Loucy (cell line): ENCODE measurements at regions not wholly inside any gene's neighbourhood (a gene's known extent, or its start where the extent isn't known, plus 50 kb on each side); places are given as distances from the start of the nearest gene placed in this dataset.

Experiments used
- H2AFZ ChIP-seq: fragments of 200-600 bp; sonication (generic); 2 replicates; pipeline ENCODE4 v1.6.0; 2016; ENCODE audit warnings: antibody characterized with exemption, mild to moderate bottlenecking, low read length, moderate library complexity
- H3F3A ChIP-seq: fragments of 200-600 bp; 2 replicates; pipeline ENCODE4 v1.6.0; 2016; ENCODE audit warnings: antibody characterized with exemption, low read depth, mild to moderate bottlenecking
- H3K27me3 ChIP-seq: fragments of 200-600 bp; sonication (generic); 2 replicates; pipeline ENCODE4 v1.6.1; 2014; ENCODE audit warnings: low read length, mild to moderate bottlenecking; ENCODE audit not compliant: insufficient read depth, poor library complexity, severe bottlenecking
- H3K36me3 ChIP-seq: fragments of 200-600 bp; sonication (generic); 2 replicates; pipeline ENCODE4 v1.6.1; 2016; ENCODE audit warnings: low read length; ENCODE audit not compliant: insufficient read depth
- H3K4me1 ChIP-seq: fragments of 200-600 bp; sonication (generic); 2 replicates; pipeline ENCODE4 v1.5.1; 2014; ENCODE audit warnings: low read length, mild to moderate bottlenecking; ENCODE audit not compliant: insufficient read depth, poor library complexity, severe bottlenecking
- H3K4me2 ChIP-seq: fragments of 200-600 bp; sonication (generic); 2 replicates; pipeline ENCODE4 v1.6.0; 2014; ENCODE audit warnings: antibody characterized with exemption, low read length, low read depth, mild to moderate bottlenecking; ENCODE audit not compliant: poor library complexity, severe bottlenecking
- H3K4me3 ChIP-seq: fragments of 200-600 bp; sonication (generic); 2 replicates; pipeline ENCODE4 v1.5.1; 2014; ENCODE audit warnings: low read length, mild to moderate bottlenecking, mixed read lengths; ENCODE audit not compliant: poor library complexity, severe bottlenecking
- H3K79me2 ChIP-seq: fragments of 200-600 bp; sonication (generic); 2 replicates; pipeline ENCODE4 v1.6.1; 2014; ENCODE audit warnings: low read length; ENCODE audit not compliant: insufficient read depth
- H3K9ac ChIP-seq: fragments of 200-600 bp; sonication (generic); 2 replicates; pipeline ENCODE4 v1.6.0; 2014; ENCODE audit warnings: mild to moderate bottlenecking, low read depth, low read length, moderate library complexity; ENCODE audit not compliant: poor library complexity, severe bottlenecking
- H3K9me2 ChIP-seq: fragments of 200-600 bp; sonication (generic); replicated peaks from 2 replicates; pipeline ENCODE4 v1.6.1; 2016; ENCODE audit warnings: low read depth, low read length, mixed read lengths
- H3K9me3 ChIP-seq: fragments of 200-600 bp; sonication (generic); 2 replicates; pipeline ENCODE4 v1.6.1; 2014; ENCODE audit warnings: mild to moderate bottlenecking, antibody characterized with exemption, low read length, low read depth; ENCODE audit not compliant: insufficient read depth
- H4K20me1 ChIP-seq: fragments of 200-600 bp; sonication (generic); 2 replicates; pipeline ENCODE4 v1.6.0; 2014; ENCODE audit warnings: antibody characterized with exemption, low read length, mild to moderate bottlenecking; ENCODE audit not compliant: insufficient read depth, poor library complexity, severe bottlenecking
- EZH2phosphoT487 ChIP-seq: fragments of 200-600 bp; IDR thresholded peaks from 2 replicates; pipeline ENCODE4 v1.6.1; 2018; ENCODE audit warnings: antibody characterized with exemption, mild to moderate bottlenecking, moderate library complexity, borderline replicate concordance
- TF ChIP-seq, protein P1 (sequence below): fragments of 200-600 bp; sonication (generic); conservative IDR thresholded peaks from 2 replicates; pipeline ENCODE4 v1.5.1; 2014; ENCODE audit warnings: mild to moderate bottlenecking, antibody characterized with exemption, low read length

DNA sequence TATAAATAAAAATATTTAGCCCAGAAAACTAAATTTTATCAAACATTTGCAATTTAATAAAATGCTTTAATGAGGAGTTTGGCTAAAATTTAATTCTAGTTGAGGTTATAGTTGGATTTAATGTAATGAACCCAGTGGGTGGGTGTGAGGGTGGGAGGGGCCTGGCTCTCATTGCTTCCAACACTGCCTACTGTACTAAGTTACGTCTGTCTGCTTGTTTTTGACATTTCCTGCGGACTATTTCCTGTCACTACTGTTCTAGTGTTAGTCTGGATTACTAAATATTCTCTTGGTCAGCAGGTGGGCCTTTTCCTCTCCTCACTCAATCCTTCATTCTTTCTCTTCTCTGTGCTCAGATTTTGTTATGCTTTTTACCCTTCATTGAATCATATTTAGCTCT is 82.5 kb upstream of the MAP3K7 start:
- Histone ChIP-seq H3K9me3 (no peaks in the 10 kb centered on the region), H2AFZ (no peak overlapping the region), H3K4me1 (no peaks in the 10 kb centered on the region), H3K9me2 (no peaks in the 10 kb centered on the region), H4K20me1 (no peaks in the 10 kb centered on the region), H3K9ac (no peak overlapping the region), H3K4me2 (no peak overlapping the region), H3K79me2 (no peaks in the 10 kb centered on the region), H3K4me3 (no peak overlapping the region), H3K36me3 (no peaks in the 10 kb centered on the region), H3F3A (no peaks in the 10 kb centered on the region), H3K27me3 (no peaks in the 10 kb centered on the region)
- TF ChIP-seq, protein P1, sequence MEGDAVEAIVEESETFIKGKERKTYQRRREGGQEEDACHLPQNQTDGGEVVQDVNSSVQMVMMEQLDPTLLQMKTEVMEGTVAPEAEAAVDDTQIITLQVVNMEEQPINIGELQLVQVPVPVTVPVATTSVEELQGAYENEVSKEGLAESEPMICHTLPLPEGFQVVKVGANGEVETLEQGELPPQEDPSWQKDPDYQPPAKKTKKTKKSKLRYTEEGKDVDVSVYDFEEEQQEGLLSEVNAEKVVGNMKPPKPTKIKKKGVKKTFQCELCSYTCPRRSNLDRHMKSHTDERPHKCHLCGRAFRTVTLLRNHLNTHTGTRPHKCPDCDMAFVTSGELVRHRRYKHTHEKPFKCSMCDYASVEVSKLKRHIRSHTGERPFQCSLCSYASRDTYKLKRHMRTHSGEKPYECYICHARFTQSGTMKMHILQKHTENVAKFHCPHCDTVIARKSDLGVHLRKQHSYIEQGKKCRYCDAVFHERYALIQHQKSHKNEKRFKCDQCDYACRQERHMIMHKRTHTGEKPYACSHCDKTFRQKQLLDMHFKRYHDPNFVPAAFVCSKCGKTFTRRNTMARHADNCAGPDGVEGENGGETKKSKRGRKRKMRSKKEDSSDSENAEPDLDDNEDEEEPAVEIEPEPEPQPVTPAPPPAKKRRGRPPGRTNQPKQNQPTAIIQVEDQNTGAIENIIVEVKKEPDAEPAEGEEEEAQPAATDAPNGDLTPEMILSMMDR, result no peak

DNA sequence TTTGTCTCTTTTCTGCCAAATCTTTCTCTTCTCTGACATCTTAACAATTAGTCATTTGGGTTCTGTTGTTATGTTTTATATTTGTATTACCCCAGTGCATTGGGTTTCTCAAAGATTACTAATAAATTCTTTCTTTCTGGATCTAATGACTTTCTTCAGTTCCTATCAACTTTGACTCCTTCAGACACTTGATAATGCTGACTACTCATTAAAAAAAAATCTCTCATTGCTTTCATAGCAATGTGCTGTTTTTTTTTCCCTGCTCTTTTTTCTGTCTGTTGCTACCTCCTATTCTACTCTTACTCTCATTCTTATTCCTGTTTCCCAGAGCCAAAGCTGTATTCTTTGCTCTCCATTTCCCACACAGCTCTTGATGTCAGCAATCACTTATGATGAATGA is 81.3 kb upstream of the MAP3K7 start:
- no peak overlapping the region for H2AFZ ChIP-seq
- H3K9me2 ChIP-seq, result no peaks in the 10 kb centered on the region
- no peaks in the 10 kb centered on the region for H3K4me1 ChIP-seq
- H4K20me1 ChIP-seq, result no peaks in the 10 kb centered on the region
- no peaks in the 10 kb centered on the region for H3F3A ChIP-seq
- no peak overlapping the region for H3K4me2 ChIP-seq
- H3K9me3 ChIP-seq, result no peaks in the 10 kb centered on the region
- no peaks in the 10 kb centered on the region for H3K27me3 ChIP-seq
- H3K4me3 ChIP-seq, result no peak overlapping the region
- H3K36me3 ChIP-seq, result no peaks in the 10 kb centered on the region
- no peak overlapping the region for H3K9ac ChIP-seq
- no peak for TF ChIP-seq EZH2phosphoT487
- TF ChIP-seq, protein P1, result no peak
- H3K79me2 ChIP-seq, result no peaks in the 10 kb centered on the region

DNA sequence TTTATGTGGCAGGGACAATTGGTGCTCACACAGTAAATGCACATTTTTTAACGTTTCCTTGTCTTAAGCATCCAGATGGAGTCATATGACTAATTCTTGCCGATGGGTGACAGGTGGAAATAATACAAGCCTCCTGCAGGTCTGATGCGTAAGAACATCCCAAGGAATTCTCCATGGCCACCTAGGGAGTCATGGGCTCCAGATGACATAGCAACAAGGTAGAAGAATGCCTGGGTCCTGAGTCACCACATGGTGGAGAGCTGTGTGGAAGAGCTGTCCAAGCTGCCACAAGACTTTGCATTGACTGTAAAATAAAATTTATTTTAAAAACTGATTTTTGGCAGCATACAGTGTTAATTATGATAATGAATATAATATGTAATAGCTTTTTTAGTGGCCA is 77.0 kb upstream of the MAP3K7 start:
- H3K4me1 ChIP-seq, result no peaks in the 10 kb centered on the region
- no peaks in the 10 kb centered on the region for H3K9me3 ChIP-seq
- H3K36me3 ChIP-seq, result no peaks in the 10 kb centered on the region
- H3K4me2 ChIP-seq, result no peak overlapping the region
- no peak overlapping the region for H3K4me3 ChIP-seq
- H3F3A ChIP-seq, result no peaks in the 10 kb centered on the region
- no peaks in the 10 kb centered on the region for H4K20me1 ChIP-seq
- H2AFZ ChIP-seq, result no peak overlapping the region
- H3K9ac ChIP-seq, result no peak overlapping the region
- no peaks in the 10 kb centered on the region for H3K27me3 ChIP-seq
- TF ChIP-seq, protein P1, result no peak
- no peak for TF ChIP-seq EZH2phosphoT487
- H3K9me2 ChIP-seq, result no peaks in the 10 kb centered on the region
- H3K79me2 ChIP-seq, result no peaks in the 10 kb centered on the region
